ENCODE measurements at regions not wholly inside any gene's neighbourhood (a gene's known extent, or its start where the extent isn't known, plus 50 kb on each side); places are given as distances from the start of the nearest gene placed in this dataset.

GRCh38 chr2:155161314-155161713 is 462.8 kb downstream of the KCNJ3 start:
- CTCF ChIA-PET: no interaction called here
- dilution Hi-C loops (cut with HindIII; ENCODE audit: low sequenced_read_pairs, unreplicated experiment) (no loop called here), in situ Hi-C loops (cut with MboI; ENCODE audit: low sequenced_read_pairs) (no loop called here), intact Hi-C loops (cut with micrococcal nuclease) (no loop called here)
- no peak overlapping the region for H3K18ac ChIP-seq (ENCODE audit: low read depth, low read length)
- H3K9ac ChIP-seq (ENCODE audit: low read depth, low read length): no peak overlapping the region
- H3K4ac ChIP-seq (ENCODE audit: low read depth, low read length): no peak overlapping the region
- H3K27me3 ChIP-seq (ENCODE audit: control insufficient read depth, insufficient read depth, low read length): no peaks in the 10 kb centered on the region
- no peak overlapping the region for H2BK120ac ChIP-seq (ENCODE audit: low read depth, low read length)
- H3K14ac ChIP-seq (replicated peaks; ENCODE audit: low read depth, low read length): no peak overlapping the region
- H3K27ac ChIP-seq (ENCODE audit: insufficient read depth, low read length): no peak overlapping the region
- H3K9me3 ChIP-seq (ENCODE audit: control insufficient read depth, insufficient read depth, low read length): 0 out of 2 replicates have a peak, but pooled peaks cover 2% of the 10 kb centered on the region
- no peak overlapping the region for H2AK9ac ChIP-seq (replicated peaks; ENCODE audit: low read depth, low read length, poor library complexity)
- no peak overlapping the region for H3K56ac ChIP-seq (ENCODE audit: extremely low read depth, insufficient read depth, low read length)
- TF ChIP-seq RAD21 (IDR thresholded peaks at IDR 0.05; ENCODE audit: low read length) (no peak), RCOR1 (IDR thresholded peaks at IDR 0.05; ENCODE audit: insufficient replicate concordance, low read length) (no peak), MAFK (IDR thresholded peaks at IDR 0.05; ENCODE audit: low read depth, low read length) (no peak), ELK1 (IDR thresholded peaks at IDR 0.05; ENCODE audit: borderline replicate concordance, low read depth, low read length) (no peak), RFX5 (IDR thresholded peaks at IDR 0.05; ENCODE audit: low read depth, low read length) (no peak), MXI1 (IDR thresholded peaks at IDR 0.05; ENCODE audit: borderline replicate concordance, low read depth, low read length) (no peak), CHD1 (IDR thresholded peaks at IDR 0.05; ENCODE audit: low read depth, low read length) (no peak), CEBPB (IDR thresholded peaks at IDR 0.05; ENCODE audit: low read depth, low read length) (no peak), POLR2A (IDR thresholded peaks at IDR 0.05; ENCODE audit: low read depth, low read length) (no peak), CTCF (conservative IDR thresholded peaks at IDR 0.05; ENCODE audit: low read depth, low read length) (no peak)
- H3K36me3 ChIP-seq (ENCODE audit: control insufficient read depth, insufficient read depth, low read length): no peaks in the 10 kb centered on the region
- no peak for ATAC-seq (ENCODE audit: low read depth)
- no peaks in the 10 kb centered on the region for H3K79me1 ChIP-seq (ENCODE audit: low read depth in 1 of 2, low read length in 2 of 2)
- H3K4me1 ChIP-seq (ENCODE audit: control insufficient read depth, insufficient read depth, low read length): no peaks in the 10 kb centered on the region
- no peak overlapping the region for H2AFZ ChIP-seq (replicated peaks; ENCODE audit: low read length, poor library complexity)
- no peak for DNase-seq
- POLR2A ChIA-PET (ENCODE audit: unreplicated experiment): no interaction called here
- no peak overlapping the region for H2BK15ac ChIP-seq (ENCODE audit: low read depth, low read length)
- H3K4me3 ChIP-seq (ENCODE audit: insufficient read depth, low read depth, low read length): no peak overlapping the region
- H4K5ac ChIP-seq (ENCODE audit: low read depth, low read length): no peak overlapping the region
- H4K91ac ChIP-seq (ENCODE audit: insufficient read depth, low read depth, low read length): no peak overlapping the region
- H4K20me1 ChIP-seq (ENCODE audit: insufficient read depth, low read length): no peaks in the 10 kb centered on the region
- H2AK5ac ChIP-seq (ENCODE audit: low read depth, low read length): no peak overlapping the region
- no peak overlapping the region for H3K4me2 ChIP-seq (ENCODE audit: low read depth, low read length)
- H3K23ac ChIP-seq (ENCODE audit: low read depth, low read length): no peak overlapping the region
- H4K8ac ChIP-seq (ENCODE audit: low read depth in 2 of 2, low read length in 2 of 2): no peak overlapping the region
- H2BK20ac ChIP-seq (ENCODE audit: low read depth, low read length): no peak overlapping the region
- no TSS peak for BruUV-seq (replicated peaks)
- no peaks in the 10 kb centered on the region for H3K9me1 ChIP-seq (ENCODE audit: insufficient read depth, low read length)
- no peak overlapping the region for H2BK5ac ChIP-seq (ENCODE audit: low read depth, low read length, poor library complexity, severe bottlenecking)

Data from IMR-90 (cell line).